ENCODE measurements at regions not wholly inside any gene's neighbourhood (a gene's known extent, or its start where the extent isn't known, plus 50 kb on each side); places are given as distances from the start of the nearest gene placed in this dataset.

DNA sequence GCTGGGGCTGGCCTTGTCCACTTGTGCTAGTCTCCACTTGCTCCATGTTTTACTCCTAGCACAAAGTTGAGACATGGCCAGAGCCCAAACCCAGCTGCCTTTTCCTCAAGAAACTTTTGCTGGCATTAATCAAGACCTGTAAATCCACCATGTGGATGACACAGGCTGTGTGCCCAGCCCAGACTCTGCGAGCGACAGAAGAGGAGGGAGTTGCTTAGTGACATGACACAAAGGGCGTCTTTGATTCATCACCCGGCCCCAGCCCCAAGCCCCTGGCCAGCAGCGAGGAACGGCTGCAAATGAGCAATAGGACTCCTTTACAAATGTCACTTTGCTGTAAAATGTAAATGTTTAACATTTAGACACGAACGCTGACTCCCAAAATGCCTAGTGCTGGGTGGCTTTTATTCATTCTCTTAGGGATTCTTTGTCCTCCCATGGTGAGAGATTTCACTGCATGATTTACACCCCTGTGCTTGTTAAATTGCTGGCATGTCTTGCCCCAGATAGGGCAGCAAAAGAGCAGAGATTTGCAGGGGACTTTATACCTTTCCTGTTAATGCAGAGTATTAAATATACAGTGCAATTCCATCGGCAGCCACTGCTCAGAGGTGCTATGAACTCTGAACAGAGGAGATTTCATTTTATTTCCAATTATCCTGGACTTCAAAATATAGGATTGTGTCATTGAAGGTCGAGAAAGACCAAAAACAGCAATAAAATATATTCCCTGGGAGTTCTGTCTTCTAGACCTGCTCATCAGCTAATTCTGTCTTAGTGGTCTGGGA, 263.6 kb upstream of the NCAM1 start:
- TF ChIP-seq POLR2A (IDR thresholded peaks at IDR 0.05) (no peak), EP300 (IDR thresholded peaks at IDR 0.05) (no peak), CTCF (IDR thresholded peaks at IDR 0.05) (no peak)

Measured in ovary (tissue), 3 donors.